ENCODE measurements at regions not wholly inside any gene's neighbourhood (a gene's known extent, or its start where the extent isn't known, plus 50 kb on each side); places are given as distances from the start of the nearest gene placed in this dataset.

- Histone ChIP-seq H4K20me1 (replicated peaks; ENCODE audit: control insufficient read depth, extremely low read depth, insufficient read depth, low read length) (no peaks in the 10 kb centered on the region), H2AFZ (ENCODE audit: low read depth, low read length) (no peak overlapping the region), H3K79me2 (ENCODE audit: control insufficient read depth, insufficient read depth, low read length) (no peaks in the 10 kb centered on the region), H3K36me3 (ENCODE audit: control insufficient read depth in 2 of 2, extremely low read depth in 1 of 2, insufficient read depth in 2 of 2, low read length in 2 of 2) (no peaks in the 10 kb centered on the region), H3K27me3 (ENCODE audit: control insufficient read depth in 2 of 2, insufficient read depth in 2 of 2, low read length in 2 of 2) (no peaks in the 10 kb centered on the region), H3K9ac (replicated peaks; ENCODE audit: extremely low read depth, insufficient read depth, low read length) (no peak overlapping the region), H3K9me1 (replicated peaks; ENCODE audit: control insufficient read depth, extremely low read depth, insufficient read depth, low read length) (no peaks in the 10 kb centered on the region), H3K4me1 (ENCODE audit: control insufficient read depth, extremely low read depth, insufficient read depth, low read length) (no peaks in the 10 kb centered on the region), H3K4me2 (ENCODE audit: insufficient read depth, low read length) (no peak overlapping the region), H3K4me3 (replicated peaks in 1 of 3; ENCODE audit: insufficient read depth in 1 of 3, low read depth in 1 of 3, low read length in 3 of 3) (no peak overlapping the region), H3K9me3 (replicated peaks; ENCODE audit: control insufficient read depth, insufficient read depth, low read length) (no peaks in the 10 kb centered on the region), H3K27ac (ENCODE audit: insufficient read depth, low read depth, low read length) (no peak overlapping the region)
- ChIA-PET POLR2A (no interaction called here), CTCF (no interaction called here)
- dilution Hi-C loops (cut with MboI; ENCODE audit: extremely low pct_ligation_motif_present, low sequenced_read_pairs) (no loop called here), intact Hi-C loops (cut with micrococcal nuclease) (no loop called here)
- TF ChIP-seq EZH2 (IDR thresholded peaks at IDR 0.05; ENCODE audit: borderline replicate concordance, low read depth, low read length, severe bottlenecking) (no peak), GATA2 (IDR thresholded peaks at IDR 0.05; ENCODE audit: insufficient read depth, insufficient read length, low read depth, low read length) (no peak), JUN (IDR thresholded peaks at IDR 0.05; ENCODE audit: borderline replicate concordance, insufficient read depth, insufficient read length, low read depth) (no peak), POLR2A (IDR thresholded peaks at IDR 0.05; ENCODE audit: low read depth, low read length) (no peak), FOS (IDR thresholded peaks at IDR 0.05; ENCODE audit: borderline replicate concordance, insufficient read depth, low read length) (no peak), MAX (IDR thresholded peaks at IDR 0.05; ENCODE audit: insufficient read depth, insufficient read length) (no peak), MYC (IDR thresholded peaks at IDR 0.05; ENCODE audit: low read depth, low read length) (no peak), POLR2AphosphoS5 (IDR thresholded peaks at IDR 0.05; ENCODE audit: insufficient read depth, low read depth, low read length) (no peak)
- TF ChIP-seq, protein P1, sequence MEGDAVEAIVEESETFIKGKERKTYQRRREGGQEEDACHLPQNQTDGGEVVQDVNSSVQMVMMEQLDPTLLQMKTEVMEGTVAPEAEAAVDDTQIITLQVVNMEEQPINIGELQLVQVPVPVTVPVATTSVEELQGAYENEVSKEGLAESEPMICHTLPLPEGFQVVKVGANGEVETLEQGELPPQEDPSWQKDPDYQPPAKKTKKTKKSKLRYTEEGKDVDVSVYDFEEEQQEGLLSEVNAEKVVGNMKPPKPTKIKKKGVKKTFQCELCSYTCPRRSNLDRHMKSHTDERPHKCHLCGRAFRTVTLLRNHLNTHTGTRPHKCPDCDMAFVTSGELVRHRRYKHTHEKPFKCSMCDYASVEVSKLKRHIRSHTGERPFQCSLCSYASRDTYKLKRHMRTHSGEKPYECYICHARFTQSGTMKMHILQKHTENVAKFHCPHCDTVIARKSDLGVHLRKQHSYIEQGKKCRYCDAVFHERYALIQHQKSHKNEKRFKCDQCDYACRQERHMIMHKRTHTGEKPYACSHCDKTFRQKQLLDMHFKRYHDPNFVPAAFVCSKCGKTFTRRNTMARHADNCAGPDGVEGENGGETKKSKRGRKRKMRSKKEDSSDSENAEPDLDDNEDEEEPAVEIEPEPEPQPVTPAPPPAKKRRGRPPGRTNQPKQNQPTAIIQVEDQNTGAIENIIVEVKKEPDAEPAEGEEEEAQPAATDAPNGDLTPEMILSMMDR (IDR thresholded peaks at IDR 0.05; ENCODE audit: extremely low read depth in 1 of 2, insufficient read depth in 1 of 2, low read depth in 1 of 2, low read length in 2 of 2) = no peak
- no peak for DNase-seq (ENCODE audit: low read depth, low spot score)
- no TSS peak for BruUV-seq (replicated peaks)
- FAIRE-seq = no peak
These were observed 399.2 kb upstream of the CNTN4 start for GRCh38 chr3:1699361-1699920.
